Testis (tissue), 2 donors: ENCODE measurements at regions not wholly inside any gene's neighbourhood (a gene's known extent, or its start where the extent isn't known, plus 50 kb on each side); places are given as distances from the start of the nearest gene placed in this dataset.

Source experiments
- POLR2A ChIP-seq: fragments of 450-650 bp; IDR thresholded peaks from one replicate; pipeline ENCODE4 v1.6.1; 2017; ENCODE audit warnings: antibody characterized with exemption, mild to moderate bottlenecking, moderate library complexity
- TF ChIP-seq, protein P1 (sequence below), 3 experiments: fragments of 450-650 bp in 2 of 3; fragments of 200-600 bp in 1 of 3; sonication (generic) in 1 of 3; IDR thresholded peaks; one replicate each; pipeline ENCODE4 v1.5.1; 2016 to 2019; ENCODE audit warnings: antibody characterized with exemption in 3 of 3, mild to moderate bottlenecking in 2 of 3, moderate library complexity in 1 of 3

DNA sequence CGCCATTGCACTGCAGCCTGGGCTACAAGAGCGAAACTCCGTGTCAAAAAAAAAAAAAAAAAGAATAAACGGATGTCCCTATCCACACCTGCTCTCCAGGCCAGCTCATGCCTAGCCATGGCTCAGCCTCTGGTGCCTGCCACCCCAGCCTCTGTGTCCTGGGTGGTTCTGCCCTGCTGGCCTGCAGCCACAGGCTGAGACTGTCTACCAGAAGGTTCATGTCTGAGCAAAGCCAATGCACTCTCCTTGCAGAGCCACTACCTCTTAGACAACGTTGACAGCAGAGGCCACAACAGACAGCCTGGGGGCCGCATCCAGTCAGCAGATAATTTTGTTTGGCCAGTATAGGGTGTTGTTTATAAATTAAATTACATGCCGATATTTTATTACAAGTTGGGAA lies 127.7 kb downstream of the ASB7 start:
- TF ChIP-seq, protein P1, sequence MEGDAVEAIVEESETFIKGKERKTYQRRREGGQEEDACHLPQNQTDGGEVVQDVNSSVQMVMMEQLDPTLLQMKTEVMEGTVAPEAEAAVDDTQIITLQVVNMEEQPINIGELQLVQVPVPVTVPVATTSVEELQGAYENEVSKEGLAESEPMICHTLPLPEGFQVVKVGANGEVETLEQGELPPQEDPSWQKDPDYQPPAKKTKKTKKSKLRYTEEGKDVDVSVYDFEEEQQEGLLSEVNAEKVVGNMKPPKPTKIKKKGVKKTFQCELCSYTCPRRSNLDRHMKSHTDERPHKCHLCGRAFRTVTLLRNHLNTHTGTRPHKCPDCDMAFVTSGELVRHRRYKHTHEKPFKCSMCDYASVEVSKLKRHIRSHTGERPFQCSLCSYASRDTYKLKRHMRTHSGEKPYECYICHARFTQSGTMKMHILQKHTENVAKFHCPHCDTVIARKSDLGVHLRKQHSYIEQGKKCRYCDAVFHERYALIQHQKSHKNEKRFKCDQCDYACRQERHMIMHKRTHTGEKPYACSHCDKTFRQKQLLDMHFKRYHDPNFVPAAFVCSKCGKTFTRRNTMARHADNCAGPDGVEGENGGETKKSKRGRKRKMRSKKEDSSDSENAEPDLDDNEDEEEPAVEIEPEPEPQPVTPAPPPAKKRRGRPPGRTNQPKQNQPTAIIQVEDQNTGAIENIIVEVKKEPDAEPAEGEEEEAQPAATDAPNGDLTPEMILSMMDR (IDR thresholded peaks at IDR 0.05), result no peak
- TF ChIP-seq POLR2A, result no peak
